ENCODE measurements at regions not wholly inside any gene's neighbourhood (a gene's known extent, or its start where the extent isn't known, plus 50 kb on each side); places are given as distances from the start of the nearest gene placed in this dataset.

GRCh38 chr20:23255106-23255505 is 95.5 kb upstream of the NXT1 start:
- DNase-seq (ENCODE audit: low read depth in 4 of 4, low spot score in 3 of 4) = no peak

GRCh38 chr20:23254505-23254904 is 96.1 kb upstream of the NXT1 start:
- no peak for DNase-seq (ENCODE audit: low read depth in 4 of 4, low spot score in 3 of 4)

DNA sequence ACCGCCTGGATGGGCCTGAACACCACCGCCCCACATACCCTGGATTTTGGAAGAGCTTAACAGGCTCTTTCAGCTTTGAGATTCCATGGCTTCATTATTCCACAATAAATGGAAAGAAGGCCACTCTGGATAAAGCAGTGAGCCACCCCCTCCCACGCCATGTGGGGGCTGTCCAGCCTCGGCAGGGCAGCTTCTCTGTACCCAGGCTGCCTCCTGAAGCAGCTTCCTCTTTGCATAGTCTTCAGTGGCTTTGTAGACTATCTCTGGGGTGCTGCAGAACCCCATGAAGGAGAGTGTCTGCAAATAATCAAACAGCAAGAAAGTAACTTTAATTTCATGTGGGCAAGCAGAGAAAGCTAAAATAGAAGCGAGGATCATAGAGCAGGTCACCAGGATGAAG is 96.6 kb upstream of the NXT1 start:
- DNase-seq (ENCODE audit: low read depth in 4 of 4, low spot score in 3 of 4) = no peak

- DNase-seq (ENCODE audit: low read depth in 4 of 4, low spot score in 3 of 4) = no peak
Measured at GRCh38 chr20:23253524-23253923, 97.1 kb upstream of the NXT1 start.

DNA sequence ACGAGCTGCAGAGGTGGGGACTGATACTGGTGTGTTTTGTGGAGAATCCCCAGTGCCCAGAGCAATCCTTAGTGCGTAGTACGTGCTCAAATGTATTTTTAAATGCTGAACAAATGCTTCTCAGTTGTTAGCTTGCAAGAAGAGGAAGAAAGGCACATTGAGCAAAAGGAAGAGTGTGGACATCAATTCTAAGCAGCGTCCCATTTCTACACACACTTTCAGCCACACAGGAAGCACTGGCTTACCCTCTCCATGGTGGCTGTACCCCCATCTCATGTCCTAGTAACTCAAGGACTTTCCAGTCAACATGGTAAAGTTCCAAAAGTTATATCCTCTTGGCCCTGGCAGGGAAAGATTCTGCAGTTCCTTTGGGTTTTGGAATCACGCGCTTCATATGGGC is 98.8 kb upstream of the NXT1 start:
- DNase-seq (ENCODE audit: low read depth in 4 of 4, low spot score in 3 of 4) = no peak

DNA sequence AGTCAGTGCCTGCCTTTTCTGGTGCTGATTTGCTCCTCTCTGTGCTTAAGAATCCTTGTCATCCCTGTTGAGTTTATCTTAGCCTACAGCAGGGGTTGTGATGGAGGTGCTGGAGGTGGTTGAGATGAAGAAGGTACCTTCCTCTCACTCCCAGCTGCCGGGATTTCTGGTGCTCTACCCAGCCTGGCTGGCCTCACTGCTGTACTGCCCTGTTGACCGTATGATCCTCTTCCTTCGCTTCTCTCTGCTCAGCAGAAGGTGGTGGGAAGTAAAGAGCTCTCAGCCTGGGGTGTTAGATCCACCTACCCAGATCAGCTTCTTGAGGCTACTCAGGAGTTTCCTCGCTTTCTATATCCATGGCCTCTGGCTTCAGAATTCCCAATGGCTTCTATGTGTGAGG is 101.0 kb upstream of the NXT1 start:
- no peak for DNase-seq (ENCODE audit: low read depth in 4 of 4, low spot score in 3 of 4)

GRCh38 chr20:23248461-23248882 is 102.1 kb upstream of the NXT1 start:
- DNase-seq (ENCODE audit: low read depth in 4 of 4, low spot score in 3 of 4) = no peak

GRCh38 chr20:23246717-23247664 is 103.6 kb upstream of the NXT1 start:
- DNase-seq (ENCODE audit: low read depth in 4 of 4, low spot score in 3 of 4) = no peak

- DNase-seq (ENCODE audit: low read depth in 4 of 4, low spot score in 3 of 4) = no peak
Measured at GRCh38 chr20:23245553-23246181, 104.9 kb upstream of the NXT1 start.

DNA sequence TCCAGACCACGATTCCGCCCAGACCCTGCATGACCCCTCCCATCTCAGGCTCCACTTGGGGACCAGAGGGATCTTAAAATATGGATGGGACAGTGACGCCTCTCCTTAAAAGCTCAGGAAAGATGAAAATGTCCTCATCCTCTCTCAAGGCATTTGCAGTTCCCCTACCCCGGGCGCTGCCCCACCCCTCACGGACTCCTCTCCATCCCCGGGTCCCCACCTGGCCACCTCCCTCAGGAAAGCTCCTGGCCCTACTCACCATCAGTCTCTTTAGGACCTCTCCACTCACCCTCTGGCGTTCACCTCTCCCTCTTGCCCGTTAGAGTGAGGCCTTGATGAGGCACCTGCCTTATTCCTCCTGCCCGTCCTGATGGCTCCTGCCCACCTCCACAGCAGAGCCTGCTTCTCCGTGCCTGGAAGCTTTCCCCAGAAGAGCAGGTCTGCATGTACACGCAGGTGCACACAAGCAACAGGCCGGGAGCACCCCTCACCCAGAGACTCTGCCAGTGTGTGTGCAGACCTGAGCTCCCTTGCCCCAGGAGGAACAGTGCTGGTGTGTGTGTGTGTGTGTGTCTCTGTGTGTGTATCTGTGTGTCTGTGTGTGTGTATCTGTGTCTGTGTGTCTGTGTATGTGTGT is 105.6 kb upstream of the NXT1 start:
- no peak for DNase-seq (ENCODE audit: low read depth in 4 of 4, low spot score in 3 of 4)

GRCh38 chr20:23244156-23244915 is 106.3 kb upstream of the NXT1 start:
- no peak for DNase-seq (ENCODE audit: low read depth in 4 of 4, low spot score in 3 of 4)

DNA sequence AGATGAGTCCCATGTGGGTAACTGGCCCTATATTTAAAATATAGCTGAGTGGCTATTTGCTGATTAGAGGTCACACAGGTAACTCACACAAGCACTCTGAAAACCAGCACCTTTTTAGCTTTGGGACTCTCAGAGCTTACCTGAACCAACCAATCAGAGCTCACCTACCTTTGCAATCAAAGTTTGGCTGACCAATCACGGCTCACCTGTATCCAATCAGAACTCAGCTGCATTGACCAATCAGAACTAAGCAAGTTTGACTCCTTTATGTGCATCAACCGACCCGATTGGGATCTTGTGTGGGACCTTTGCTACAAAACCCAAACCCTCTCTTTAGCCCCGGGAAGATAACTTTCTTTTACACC is 106.8 kb upstream of the NXT1 start:
- DNase-seq (ENCODE audit: low read depth in 4 of 4, low spot score in 3 of 4) = no peak

DNA sequence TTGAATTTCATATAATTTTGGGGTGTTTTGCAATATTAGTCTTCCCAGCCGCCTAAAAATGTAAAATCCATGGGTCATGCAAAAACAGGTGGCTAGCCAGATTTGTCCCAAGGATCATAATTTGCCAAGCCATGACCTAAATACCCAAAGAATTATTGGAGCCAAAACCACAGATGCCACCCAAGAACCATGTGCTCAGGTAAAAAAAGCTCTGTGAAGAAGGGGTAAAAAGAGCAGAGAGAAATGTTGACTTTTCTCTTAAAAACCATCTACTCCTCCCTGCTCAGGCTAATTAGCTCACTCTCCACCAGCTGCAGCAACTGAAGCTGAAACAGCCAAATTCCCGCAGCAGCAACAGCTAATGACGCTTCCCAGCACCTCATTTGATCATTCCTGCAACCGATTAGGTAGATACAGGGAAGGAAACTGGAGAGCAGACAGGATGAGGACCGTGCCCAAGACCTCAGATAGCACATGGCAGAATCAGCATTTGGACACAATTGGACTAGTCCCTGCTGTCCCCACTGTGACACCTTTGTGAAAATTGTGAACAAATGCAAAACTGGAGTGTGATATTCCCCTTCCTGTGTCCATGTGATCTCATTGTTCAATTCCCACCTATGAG is 107.9 kb upstream of the NXT1 start:
- DNase-seq (ENCODE audit: low read depth in 4 of 4, low spot score in 3 of 4) = no peak

DNA sequence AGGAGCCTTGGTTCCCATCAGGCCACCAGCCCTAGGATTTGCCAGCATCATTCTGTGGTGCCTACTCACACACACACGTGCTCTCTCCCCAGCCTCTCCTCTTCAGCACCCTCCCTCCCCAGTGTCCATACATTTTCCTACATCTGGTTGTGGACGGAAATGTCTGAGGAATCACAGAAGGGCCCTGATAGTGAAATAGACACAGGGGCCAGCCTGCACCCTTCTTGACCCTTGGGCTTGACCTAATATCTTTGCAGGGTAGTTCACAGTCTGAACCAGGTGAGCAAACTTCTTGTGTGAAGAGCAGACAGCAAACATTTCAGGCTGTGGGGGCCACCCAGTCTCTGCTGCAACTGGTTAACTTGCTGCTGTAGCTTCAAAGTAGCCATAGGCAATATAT is 108.5 kb upstream of the NXT1 start:
- no peak for DNase-seq (ENCODE audit: low read depth in 4 of 4, low spot score in 3 of 4)

DNA sequence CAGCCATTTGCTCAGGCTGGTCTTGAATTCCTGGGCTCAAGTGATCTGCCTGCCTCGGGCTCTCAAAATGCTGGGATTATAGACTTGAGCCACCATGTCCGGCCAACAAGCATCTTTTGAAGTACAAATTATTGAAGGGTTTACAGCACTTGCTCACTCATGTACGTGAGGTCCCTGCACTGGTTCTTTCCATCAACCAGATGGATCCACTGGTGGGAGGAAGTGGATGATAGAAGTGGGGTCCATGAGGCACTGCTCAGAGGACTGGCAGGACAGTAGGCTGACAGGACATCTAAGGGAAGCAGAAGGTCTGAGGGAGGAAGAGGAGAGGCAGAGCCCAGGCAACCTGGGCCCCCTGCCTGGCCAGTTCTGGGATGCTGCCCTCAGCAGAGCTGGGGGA is 109.2 kb upstream of the NXT1 start:
- DNase-seq (ENCODE audit: low read depth in 4 of 4, low spot score in 3 of 4) = no peak

DNA sequence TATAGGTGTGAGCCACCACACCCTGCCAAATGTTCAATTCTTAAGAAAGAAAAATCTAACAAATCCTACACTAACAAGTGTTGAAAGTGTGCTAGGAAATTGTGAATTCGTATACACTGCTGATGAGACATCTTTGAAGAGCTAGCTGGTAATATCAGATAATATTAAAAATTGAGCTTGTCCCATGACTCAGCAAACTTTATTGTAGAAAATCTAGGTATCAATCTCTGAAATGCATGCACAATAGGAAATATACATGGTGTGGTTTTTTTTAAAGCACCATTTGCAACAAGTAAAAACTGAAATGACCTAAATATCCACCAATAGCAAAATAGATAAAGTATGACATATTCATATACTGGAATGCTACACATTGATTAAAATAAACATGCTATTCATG is 110.1 kb upstream of the NXT1 start:
- no peak for DNase-seq (ENCODE audit: low read depth in 4 of 4, low spot score in 3 of 4)

DNA sequence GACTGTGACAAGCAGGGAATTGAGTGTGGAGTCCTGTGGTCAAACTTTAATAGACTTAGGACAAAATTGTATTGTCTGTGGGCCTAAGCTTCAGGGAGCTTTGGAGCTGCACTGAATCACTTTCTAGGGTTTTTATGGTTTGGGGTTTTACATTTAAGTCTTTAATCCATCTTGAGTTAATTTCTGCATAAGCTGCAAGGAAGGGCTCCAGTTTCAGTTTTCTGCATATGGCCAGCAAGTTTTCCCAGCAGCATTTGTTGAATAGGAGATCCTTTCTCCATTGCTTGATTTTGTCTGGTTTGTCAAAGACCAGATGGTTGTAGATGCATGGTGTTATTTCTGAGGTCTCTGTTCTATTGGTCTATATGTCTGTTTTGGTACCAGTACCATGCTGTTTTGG is 113.4 kb upstream of the NXT1 start:
- no peak for DNase-seq (ENCODE audit: low read depth in 4 of 4, low spot score in 3 of 4)

GRCh38 chr20:23235173-23236027 is 115.2 kb upstream of the NXT1 start:
- peak in 1 of 4 donors; percentile 36 for DNase-seq (ENCODE audit: low read depth in 4 of 4, low spot score in 3 of 4)

- DNase-seq (ENCODE audit: low read depth in 4 of 4, low spot score in 3 of 4) = no peak
Measured at GRCh38 chr20:23234311-23235078, 116.1 kb upstream of the NXT1 start.
